Raji (cell line): ENCODE measurements at regions not wholly inside any gene's neighbourhood (a gene's known extent, or its start where the extent isn't known, plus 50 kb on each side); places are given as distances from the start of the nearest gene placed in this dataset.

Experiments used
- POLR2A ChIP-seq: IDR thresholded peaks from 2 replicates; pipeline ENCODE4 v1.6.1; 2011; ENCODE audit warnings: low read depth, low read length, control low read depth; ENCODE audit not compliant: insufficient read depth

GRCh38 chr3:187795207-187795960, 50.1 kb upstream of the BCL6 start:
- no peak for TF ChIP-seq POLR2A

GRCh38 chr3:187798126-187798525, 52.9 kb upstream of the BCL6 start:
- TF ChIP-seq POLR2A = no peak

GRCh38 chr3:187798531-187799530, 53.6 kb upstream of the BCL6 start:
- TF ChIP-seq POLR2A = no peak

GRCh38 chr3:187799942-187800641, 54.8 kb upstream of the BCL6 start:
- TF ChIP-seq POLR2A = no peak

GRCh38 chr3:187801152-187801551, 55.9 kb upstream of the BCL6 start:
- no peak for TF ChIP-seq POLR2A

- TF ChIP-seq POLR2A = no peak
These were observed 57.1 kb upstream of the BCL6 start for GRCh38 chr3:187802203-187802927.

GRCh38 chr3:187802928-187803259, 57.6 kb upstream of the BCL6 start:
- TF ChIP-seq POLR2A = no peak

- no peak for TF ChIP-seq POLR2A
These were observed 59.0 kb upstream of the BCL6 start for GRCh38 chr3:187804120-187804744.

- TF ChIP-seq POLR2A = no peak
These were observed 59.5 kb upstream of the BCL6 start for GRCh38 chr3:187804745-187805121.

- TF ChIP-seq POLR2A = no peak
These were observed 60.5 kb upstream of the BCL6 start for GRCh38 chr3:187805774-187806173.

GRCh38 chr3:187807086-187807862, 62.0 kb upstream of the BCL6 start:
- no peak for TF ChIP-seq POLR2A

GRCh38 chr3:187808527-187808895, 63.2 kb upstream of the BCL6 start:
- TF ChIP-seq POLR2A = no peak

- TF ChIP-seq POLR2A = no peak
These were observed 64.3 kb upstream of the BCL6 start for GRCh38 chr3:187809612-187809991.

GRCh38 chr3:187810021-187810446, 64.8 kb upstream of the BCL6 start:
- no peak for TF ChIP-seq POLR2A
